GM12872 (cell line): ENCODE measurements at regions not wholly inside any gene's neighbourhood (a gene's known extent, or its start where the extent isn't known, plus 50 kb on each side); places are given as distances from the start of the nearest gene placed in this dataset.

ENCODE experiments used
- TF ChIP-seq, protein P1 (sequence below): IDR thresholded peaks from 3 replicates; pipeline ENCODE4 v1.5.1; 2011; ENCODE audit warnings: low read depth, mild to moderate bottlenecking, low read length, moderate library complexity; ENCODE audit not compliant: insufficient read depth

DNA sequence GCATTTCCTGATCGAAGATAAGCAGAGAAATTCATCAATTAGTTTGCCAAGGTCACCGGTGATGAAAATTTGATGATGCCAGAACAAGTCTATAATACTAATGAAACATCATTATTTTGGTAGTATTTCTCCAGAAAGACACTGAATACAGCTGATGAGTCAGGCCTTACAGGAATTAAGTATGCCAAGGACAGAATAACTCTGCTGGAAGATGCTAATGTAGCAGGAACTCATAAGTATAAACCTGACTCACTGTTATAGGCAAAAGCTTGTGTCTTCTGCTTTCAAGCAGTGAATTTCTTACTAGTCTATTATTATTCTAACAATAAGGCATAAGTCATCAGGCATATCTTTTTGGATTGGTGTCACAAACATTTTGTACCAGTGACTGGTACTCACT is 1825.1 kb upstream of the IGFBP7 start:
- TF ChIP-seq, protein P1, sequence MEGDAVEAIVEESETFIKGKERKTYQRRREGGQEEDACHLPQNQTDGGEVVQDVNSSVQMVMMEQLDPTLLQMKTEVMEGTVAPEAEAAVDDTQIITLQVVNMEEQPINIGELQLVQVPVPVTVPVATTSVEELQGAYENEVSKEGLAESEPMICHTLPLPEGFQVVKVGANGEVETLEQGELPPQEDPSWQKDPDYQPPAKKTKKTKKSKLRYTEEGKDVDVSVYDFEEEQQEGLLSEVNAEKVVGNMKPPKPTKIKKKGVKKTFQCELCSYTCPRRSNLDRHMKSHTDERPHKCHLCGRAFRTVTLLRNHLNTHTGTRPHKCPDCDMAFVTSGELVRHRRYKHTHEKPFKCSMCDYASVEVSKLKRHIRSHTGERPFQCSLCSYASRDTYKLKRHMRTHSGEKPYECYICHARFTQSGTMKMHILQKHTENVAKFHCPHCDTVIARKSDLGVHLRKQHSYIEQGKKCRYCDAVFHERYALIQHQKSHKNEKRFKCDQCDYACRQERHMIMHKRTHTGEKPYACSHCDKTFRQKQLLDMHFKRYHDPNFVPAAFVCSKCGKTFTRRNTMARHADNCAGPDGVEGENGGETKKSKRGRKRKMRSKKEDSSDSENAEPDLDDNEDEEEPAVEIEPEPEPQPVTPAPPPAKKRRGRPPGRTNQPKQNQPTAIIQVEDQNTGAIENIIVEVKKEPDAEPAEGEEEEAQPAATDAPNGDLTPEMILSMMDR = no peak

DNA sequence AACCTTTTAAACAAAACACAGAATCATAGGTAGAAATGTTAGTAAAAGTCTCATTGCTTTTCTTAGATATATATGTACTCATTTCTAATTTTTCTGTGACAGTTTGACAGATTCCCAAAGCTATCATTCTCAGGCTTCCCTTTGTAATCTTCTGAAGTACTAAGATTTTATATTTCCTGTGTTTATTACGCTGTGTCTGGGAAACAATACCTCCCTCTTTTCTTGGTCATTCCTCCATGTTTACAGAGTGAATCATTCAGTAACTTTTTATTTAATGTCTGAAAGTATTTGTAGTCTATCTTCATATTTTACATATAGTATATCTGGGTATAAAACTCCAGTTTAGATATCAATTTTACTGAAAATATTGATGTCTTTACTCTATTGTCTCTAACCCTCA is 1826.3 kb upstream of the IGFBP7 start:
- TF ChIP-seq, protein P1 = no peak

DNA sequence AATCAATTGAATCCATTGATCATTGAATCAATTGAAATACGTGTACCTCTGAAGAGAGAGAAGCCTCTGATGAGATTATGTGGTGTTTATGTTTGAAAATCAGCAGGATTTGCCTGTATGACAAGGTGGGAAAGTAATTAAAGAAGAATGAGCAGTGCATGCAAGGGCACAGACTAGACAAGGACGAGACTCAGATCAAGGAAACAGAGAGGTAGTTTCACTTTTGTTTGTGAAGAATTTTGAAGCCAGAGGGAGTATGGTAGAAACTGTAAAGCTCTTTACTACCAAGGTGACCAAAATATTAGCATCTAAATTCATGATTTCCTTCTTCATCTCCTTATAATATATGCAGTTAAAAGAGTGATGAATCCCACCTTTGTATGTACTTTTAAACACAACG is 1830.0 kb upstream of the IGFBP7 start:
- TF ChIP-seq, protein P1 = no peak

DNA sequence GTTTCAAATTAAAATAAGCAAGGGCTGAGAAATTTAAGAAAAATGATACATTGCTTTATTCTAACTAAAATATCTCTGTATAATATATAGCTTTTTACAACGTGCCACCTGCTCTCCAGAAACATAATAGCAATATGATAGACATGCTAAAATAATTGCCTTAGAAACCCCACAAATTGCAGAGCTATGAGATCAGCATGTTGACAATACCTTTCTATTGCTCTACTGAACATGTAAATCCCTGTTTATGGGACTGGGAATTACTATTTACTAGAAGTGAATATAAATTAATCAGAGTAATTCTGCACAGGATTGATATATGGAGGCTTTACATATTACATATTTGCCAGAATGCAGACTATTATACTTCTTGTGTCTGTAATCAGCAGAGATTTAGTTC is 1831.1 kb upstream of the IGFBP7 start:
- TF ChIP-seq, protein P1 = no peak

DNA sequence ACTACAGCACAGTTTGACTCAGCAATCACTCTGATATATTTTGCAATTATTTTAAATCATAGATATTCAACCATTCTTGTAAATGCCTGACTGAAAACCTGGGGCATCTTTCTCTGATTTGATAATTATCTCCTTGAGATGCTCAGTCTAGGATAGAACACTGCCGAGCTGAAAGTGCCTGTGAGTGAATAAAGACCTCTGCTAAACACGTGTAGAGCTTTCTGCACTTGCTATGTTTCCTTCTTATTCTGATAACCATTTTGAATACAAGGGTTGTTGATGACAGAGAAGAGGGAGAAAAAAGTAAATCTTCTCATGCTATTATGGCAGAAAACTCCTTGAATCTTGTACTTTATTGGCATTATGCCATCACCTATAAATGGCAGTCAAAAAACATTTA is 1843.4 kb upstream of the IGFBP7 start:
- TF ChIP-seq, protein P1 = no peak

DNA sequence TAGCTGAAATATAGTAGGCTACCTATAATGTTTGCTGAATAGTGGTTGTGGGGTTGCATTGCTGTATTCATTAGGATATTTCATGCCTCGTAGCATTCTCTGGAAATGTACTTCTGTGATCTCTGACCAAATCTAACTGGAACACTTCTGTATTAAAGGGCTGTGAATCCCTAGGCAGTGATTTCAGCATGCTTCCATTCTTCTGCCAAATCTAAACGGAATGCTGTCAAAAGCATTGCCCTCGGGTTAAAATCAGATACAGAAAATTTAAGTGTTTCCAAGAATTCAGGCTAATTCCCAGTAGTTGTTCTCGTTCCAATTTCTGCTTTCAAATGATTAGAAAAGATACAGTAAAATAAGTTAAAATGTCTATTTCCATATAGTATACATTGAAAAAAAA is 1847.5 kb upstream of the IGFBP7 start:
- TF ChIP-seq, protein P1 = no peak

DNA sequence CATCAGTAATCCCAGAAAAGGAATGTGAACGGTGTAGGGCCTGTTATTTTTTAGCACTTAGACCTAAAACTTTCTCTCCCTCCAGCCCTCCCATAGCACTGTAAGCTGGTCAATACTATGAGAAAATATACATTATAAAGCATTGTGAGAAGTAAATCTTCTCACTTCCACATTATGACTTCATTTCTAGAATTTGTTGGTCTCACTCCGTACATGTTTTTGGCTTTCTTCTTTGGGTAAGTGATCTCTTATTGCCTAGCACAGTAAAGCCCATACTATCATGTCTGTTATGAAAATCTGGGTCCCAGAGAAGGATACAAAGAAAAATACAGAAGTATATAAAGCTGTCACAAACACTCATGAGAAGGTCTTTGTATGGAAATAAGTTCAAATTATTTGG is 1851.1 kb upstream of the IGFBP7 start:
- TF ChIP-seq, protein P1 = no peak

DNA sequence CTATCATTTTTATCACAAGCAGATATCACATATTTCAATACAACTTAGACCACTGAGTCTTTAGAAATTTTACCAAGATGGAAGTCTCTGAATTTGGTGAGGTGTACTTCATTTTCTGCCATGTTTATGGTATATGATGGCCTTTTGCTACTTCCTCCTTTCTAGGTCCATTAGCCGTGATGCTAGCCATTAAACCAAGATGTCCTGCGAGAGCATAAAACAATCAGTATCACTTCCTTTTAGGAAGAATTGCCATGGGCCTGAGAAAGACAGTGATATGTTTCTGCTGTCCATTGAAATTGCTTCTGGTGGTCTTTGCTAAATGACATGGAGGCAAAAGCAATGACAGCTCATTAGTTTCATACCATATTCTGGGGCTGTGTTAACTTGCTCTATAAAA is 1851.7 kb upstream of the IGFBP7 start:
- TF ChIP-seq, protein P1 = no peak
